ENCODE measurements at regions not wholly inside any gene's neighbourhood (a gene's known extent, or its start where the extent isn't known, plus 50 kb on each side); places are given as distances from the start of the nearest gene placed in this dataset.

GRCh38 chr11:93074352-93074751 lies 104.9 kb downstream of the MTNR1B start:
- H3K79me1 ChIP-seq (ENCODE audit: low read depth in 1 of 2, low read length in 2 of 2) = no peaks in the 10 kb centered on the region
- H4K20me1 ChIP-seq (ENCODE audit: insufficient read depth, low read length) = no peaks in the 10 kb centered on the region
- POLR2A ChIA-PET (ENCODE audit: unreplicated experiment) = no interaction called here
- no peak for DNase-seq
- H2BK120ac ChIP-seq (ENCODE audit: low read depth, low read length) = no peak overlapping the region
- H3K9me3 ChIP-seq (ENCODE audit: control insufficient read depth, insufficient read depth, low read length) = no peaks in the 10 kb centered on the region
- H2BK15ac ChIP-seq (ENCODE audit: low read depth, low read length) = no peak overlapping the region
- TF ChIP-seq POLR2A (IDR thresholded peaks at IDR 0.05; ENCODE audit: low read depth, low read length) = no peak
- TF ChIP-seq BHLHE40 (IDR thresholded peaks at IDR 0.05; ENCODE audit: low read depth, low read length) = no peak
- TF ChIP-seq RAD21 (IDR thresholded peaks at IDR 0.05; ENCODE audit: low read length) = no peak
- no peak for TF ChIP-seq MAFK (IDR thresholded peaks at IDR 0.05; ENCODE audit: low read depth, low read length)
- TF ChIP-seq MXI1 (IDR thresholded peaks at IDR 0.05; ENCODE audit: borderline replicate concordance, low read depth, low read length) = no peak
- TF ChIP-seq NFE2L2 (IDR thresholded peaks at IDR 0.05; ENCODE audit: low read depth, low read length) = no peak
- no peak for TF ChIP-seq RFX5 (IDR thresholded peaks at IDR 0.05; ENCODE audit: low read depth, low read length)
- no peak for TF ChIP-seq SMC3 (IDR thresholded peaks at IDR 0.05; ENCODE audit: low read depth, low read length)
- no peak for TF ChIP-seq MAZ (IDR thresholded peaks at IDR 0.05; ENCODE audit: borderline replicate concordance, low read depth, low read length)
- no peak for TF ChIP-seq USF2 (IDR thresholded peaks at IDR 0.05; ENCODE audit: low read depth, low read length)
- no peak for TF ChIP-seq RCOR1 (IDR thresholded peaks at IDR 0.05; ENCODE audit: insufficient replicate concordance, low read length)
- no peak for TF ChIP-seq FOS (IDR thresholded peaks at IDR 0.05; ENCODE audit: low read depth, low read length)
- no peak overlapping the region for H3K56ac ChIP-seq (ENCODE audit: extremely low read depth, insufficient read depth, low read length)
- H3K9me1 ChIP-seq (ENCODE audit: insufficient read depth, low read length) = no peaks in the 10 kb centered on the region
- H3K23ac ChIP-seq (ENCODE audit: low read depth, low read length) = no peak overlapping the region
- no TSS peak for BruUV-seq (replicated peaks)
- WGBS, 2 experiments (ENCODE audit: extremely low coverage in 2 of 2, insufficient read length in 1 of 2) = no CpG with 5 or more reads among the region's 10 CpGs
- no peak overlapping the region for H4K5ac ChIP-seq (ENCODE audit: low read depth, low read length)
- no peak overlapping the region for H3K4ac ChIP-seq (ENCODE audit: low read depth, low read length)
- dilution Hi-C loops (cut with HindIII; ENCODE audit: low sequenced_read_pairs, unreplicated experiment) (no loop called here), intact Hi-C loops (cut with micrococcal nuclease) (no loop called here), in situ Hi-C loops (cut with MboI; ENCODE audit: low sequenced_read_pairs) (no loop called here)
- ATAC-seq (ENCODE audit: low read depth) = no peak
- H4K8ac ChIP-seq (ENCODE audit: low read depth in 2 of 2, low read length in 2 of 2) = no peak overlapping the region
- no peak overlapping the region for H2BK5ac ChIP-seq (ENCODE audit: low read depth, low read length, poor library complexity, severe bottlenecking)
- H3K27me3 ChIP-seq (ENCODE audit: control insufficient read depth, insufficient read depth, low read length) = no peaks in the 10 kb centered on the region
- H2AFZ ChIP-seq (replicated peaks; ENCODE audit: low read length, poor library complexity) = peak overlapping the region; percentile 24
- H3K14ac ChIP-seq (replicated peaks; ENCODE audit: low read depth, low read length) = no peak overlapping the region
- H2AK9ac ChIP-seq (replicated peaks; ENCODE audit: low read depth, low read length, poor library complexity) = no peak overlapping the region
- no peaks in the 10 kb centered on the region for H3K36me3 ChIP-seq (ENCODE audit: control insufficient read depth, insufficient read depth, low read length)
- H3K4me2 ChIP-seq (ENCODE audit: low read depth, low read length) = no peak overlapping the region
- no peak overlapping the region for H3K4me3 ChIP-seq (ENCODE audit: insufficient read depth, low read depth, low read length)
- H3K27ac ChIP-seq (ENCODE audit: insufficient read depth, low read length) = no peak overlapping the region
- H3K18ac ChIP-seq (ENCODE audit: low read depth, low read length) = no peak overlapping the region
- no peak overlapping the region for H2BK20ac ChIP-seq (ENCODE audit: low read depth, low read length)
- H3K4me1 ChIP-seq (ENCODE audit: control insufficient read depth, insufficient read depth, low read length) = no peaks in the 10 kb centered on the region
- no peak overlapping the region for H4K91ac ChIP-seq (ENCODE audit: insufficient read depth, low read depth, low read length)
- H3K9ac ChIP-seq (ENCODE audit: low read depth, low read length) = no peak overlapping the region
- CTCF ChIA-PET = no interaction called here
- H2AK5ac ChIP-seq (ENCODE audit: low read depth, low read length) = no peak overlapping the region

Data from IMR-90 (cell line).